ENCODE measurements at regions not wholly inside any gene's neighbourhood (a gene's known extent, or its start where the extent isn't known, plus 50 kb on each side); places are given as distances from the start of the nearest gene placed in this dataset.
"Not testable (repeated sequence)": the region's sequence is repeated elsewhere in the genome, so short reads cannot be mapped to it uniquely, and the experiment has no call there.

- DNase-seq: no peak
Measured at GRCh38 chr9:115756736-115757135, 396.9 kb upstream of the PAPPA start.

DNA sequence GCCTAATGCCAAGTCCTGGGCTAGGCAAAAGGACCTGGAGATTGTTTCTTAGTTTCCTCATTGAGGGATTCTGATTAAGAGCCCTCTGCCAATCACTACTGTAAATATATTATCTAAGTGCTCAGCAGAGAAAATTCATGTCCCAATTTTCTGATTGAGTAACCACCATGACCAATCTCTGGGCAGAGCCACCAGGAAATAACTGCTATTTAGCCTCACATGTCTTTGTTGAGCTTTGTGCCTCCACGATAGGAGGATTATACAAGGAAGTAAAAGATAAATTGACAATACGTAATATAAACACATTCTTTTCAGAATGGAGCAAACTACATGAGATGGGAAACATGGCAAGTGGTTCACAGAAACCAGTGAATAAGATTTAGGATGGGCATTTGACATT is 396.1 kb upstream of the PAPPA start:
- DNase-seq: no peak

- DNase-seq: no peak
Measured at GRCh38 chr9:115758441-115758840, 395.1 kb upstream of the PAPPA start.

- no peak for DNase-seq
Measured at GRCh38 chr9:115759426-115759825, 394.2 kb upstream of the PAPPA start.

GRCh38 chr9:115764645-115765044 is 388.9 kb upstream of the PAPPA start:
- no peak for DNase-seq

- no peak for DNase-seq
Measured at GRCh38 chr9:115765060-115765459, 388.5 kb upstream of the PAPPA start.

DNA sequence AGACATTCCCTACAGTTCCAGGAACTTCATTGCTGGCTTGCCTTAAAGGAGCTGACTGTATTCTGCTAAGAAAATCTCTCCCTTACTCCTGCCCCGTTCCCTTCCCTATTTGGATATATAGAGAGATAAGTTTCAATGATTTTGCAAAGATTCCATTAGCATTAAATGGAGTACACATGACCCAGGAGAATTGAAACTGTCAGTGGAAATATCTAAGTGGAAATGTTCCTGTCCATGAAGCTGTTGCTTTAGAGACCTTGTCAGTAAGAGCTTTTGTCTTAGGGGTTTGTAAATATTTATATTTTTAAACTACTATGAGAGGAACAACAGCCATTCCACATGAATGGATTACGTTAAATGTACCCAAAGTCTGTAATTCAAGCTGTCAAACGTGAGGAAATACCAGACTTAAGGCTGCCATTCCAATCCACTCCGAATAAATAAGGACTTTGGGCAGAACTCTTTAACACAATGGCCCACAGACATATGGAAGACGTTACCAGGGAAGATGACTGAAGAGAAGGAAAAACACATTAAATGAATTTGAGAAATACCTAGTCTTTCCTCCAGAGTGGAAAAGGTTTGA is 387.1 kb upstream of the PAPPA start:
- no peak for DNase-seq

- no peak for DNase-seq
Measured at GRCh38 chr9:115770521-115770920, 383.1 kb upstream of the PAPPA start.

- no peak for DNase-seq
Measured at GRCh38 chr9:115775659-115776058, 377.9 kb upstream of the PAPPA start.

DNA sequence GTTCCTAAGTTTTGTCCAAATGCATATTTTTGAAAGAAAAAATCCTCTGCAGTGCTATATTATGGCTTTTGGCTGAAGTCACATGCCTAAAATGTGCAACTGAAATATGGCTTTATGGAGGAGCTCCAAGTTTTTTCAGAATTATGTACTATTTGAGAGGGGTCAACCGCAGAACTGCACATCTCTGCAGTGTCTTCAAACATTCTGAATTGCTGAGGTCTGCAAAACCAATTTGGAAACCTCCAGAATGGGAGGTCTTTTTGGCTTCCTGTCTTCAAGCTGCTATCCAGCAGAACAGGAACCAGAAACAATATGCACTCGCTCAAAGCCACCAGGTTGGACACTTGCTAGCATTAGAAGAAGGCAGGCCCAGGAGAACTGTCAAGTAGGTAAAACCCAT is 376.0 kb upstream of the PAPPA start:
- no peak for DNase-seq

DNA sequence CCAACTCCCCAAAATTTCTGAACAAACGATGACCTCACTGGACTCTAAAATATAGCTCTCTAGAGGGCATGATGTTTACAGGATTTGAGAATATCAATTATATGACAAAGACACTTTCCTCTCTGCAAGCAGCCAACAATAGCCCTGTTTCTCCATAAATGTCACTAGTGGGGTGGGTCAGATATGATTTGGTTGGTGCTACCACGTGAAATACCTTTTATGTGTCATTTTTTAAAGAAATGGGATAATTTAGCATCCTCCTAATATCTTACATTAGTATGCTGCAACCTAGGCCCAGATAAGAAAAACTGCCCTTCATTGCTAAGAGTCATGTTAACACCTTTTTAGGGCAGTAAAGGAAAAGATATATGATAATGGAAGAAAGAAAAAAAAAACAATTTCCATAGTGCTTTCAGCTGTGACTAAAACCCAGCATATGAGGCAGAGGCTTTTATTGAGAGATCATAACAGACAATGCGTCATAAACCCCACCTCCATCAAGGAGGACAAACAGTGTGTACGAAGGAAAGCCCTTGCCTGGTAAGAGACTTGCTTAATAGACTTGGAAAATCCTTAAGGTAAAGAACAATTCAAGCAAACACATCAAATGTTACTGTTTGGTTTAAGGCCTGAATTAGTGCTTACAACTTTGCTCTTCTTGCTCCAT is 372.4 kb upstream of the PAPPA start:
- no peak for DNase-seq

DNA sequence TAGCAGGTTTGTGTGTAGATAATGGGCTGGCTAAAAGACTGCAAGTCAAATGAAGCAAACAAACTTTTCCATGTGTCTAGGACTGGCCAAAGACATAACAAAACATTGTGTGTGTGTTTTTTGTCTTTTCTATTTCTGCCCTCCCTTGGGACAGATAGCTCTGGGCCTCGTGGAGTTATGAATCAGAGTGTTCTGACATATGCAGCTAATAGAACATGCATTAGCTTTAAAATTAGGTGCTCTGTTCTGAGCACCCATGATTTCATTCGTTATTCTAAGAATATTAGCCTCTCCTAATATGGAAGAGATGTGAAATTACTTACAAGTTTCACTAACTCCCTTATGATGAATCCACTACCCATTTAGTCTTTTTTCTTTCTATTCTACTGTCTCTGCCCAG is 367.3 kb upstream of the PAPPA start:
- no peak for DNase-seq

DNA sequence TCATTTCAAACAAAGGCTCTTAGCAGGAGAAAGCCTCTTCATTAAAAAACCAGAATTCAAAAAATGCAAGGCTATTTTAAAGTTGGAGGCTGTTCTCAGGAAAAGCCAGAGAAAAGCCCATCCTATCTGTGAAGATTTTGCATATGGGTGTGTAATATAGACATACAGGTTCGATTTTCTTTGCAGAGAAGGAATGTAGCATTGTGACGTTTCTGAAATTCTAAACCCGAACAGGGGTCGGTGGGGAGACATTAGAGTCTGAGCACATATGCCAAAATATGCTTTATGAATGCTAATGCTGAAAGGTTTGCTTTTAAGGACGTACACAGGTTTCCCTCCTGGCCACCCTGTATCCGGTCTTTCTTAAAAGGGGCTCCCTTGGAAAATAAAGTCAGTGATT is 363.1 kb upstream of the PAPPA start:
- DNase-seq: no peak

GRCh38 chr9:115794921-115795475 is 358.6 kb upstream of the PAPPA start:
- no peak for DNase-seq

DNA sequence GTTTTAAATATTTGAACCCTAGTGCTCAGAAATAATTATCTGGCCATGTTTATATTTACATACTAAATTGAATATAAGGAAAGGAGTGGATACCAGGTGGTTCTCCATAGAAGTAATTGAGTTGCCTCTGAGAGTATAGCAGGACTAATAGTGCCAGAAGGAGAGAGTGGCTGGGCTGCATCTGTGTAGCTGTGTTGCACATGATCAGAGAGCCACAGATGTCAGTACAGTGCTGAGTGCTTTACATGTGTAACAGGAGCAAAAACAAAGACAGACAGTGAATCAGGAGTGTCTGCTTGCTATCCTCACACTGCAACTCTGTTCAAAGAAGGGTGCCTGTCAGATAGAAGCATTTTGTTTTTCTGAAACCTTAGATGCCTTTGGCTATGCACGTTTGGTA is 353.9 kb upstream of the PAPPA start:
- no peak for DNase-seq

DNA sequence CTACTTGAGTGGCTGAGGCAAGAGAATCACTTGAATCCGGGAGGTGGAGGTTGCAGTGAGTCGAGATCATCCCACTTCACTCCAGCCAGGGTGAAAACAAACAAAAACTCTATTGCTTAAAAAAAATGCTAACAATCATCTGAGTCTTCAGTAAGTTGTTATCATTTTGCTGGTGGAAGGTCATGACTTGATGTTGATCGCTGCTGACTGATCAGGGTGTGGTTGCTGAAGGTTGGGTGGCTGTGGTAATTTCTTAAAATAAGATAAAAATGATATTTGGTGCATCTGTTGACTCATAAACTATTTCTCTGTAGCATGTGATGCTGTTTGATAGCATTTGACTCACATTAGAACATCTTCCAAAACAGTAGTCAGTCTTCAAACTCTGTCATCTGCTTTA is 349.4 kb upstream of the PAPPA start:
- DNase-seq: no peak

DNA sequence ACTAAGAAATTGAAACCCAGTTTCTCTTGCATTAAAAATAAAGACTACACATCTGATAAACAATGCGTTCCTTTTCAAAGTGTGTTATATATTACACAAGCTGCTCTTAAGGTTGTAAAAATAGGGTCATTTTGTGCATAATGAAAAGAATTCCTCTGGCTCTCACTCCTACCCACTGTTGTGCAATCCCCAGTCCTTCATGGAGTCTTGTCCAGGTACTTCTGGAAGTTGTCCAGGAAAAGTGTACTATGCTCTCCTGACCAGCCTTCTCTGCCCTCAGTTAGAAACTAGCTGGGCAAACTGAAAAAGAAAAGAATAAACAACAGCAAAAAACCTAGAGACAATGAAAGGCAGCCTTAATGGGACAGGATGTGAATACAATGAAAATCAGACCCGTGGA is 345.5 kb upstream of the PAPPA start:
- DNase-seq: no peak

- DNase-seq: no peak
Measured at GRCh38 chr9:115808695-115809094, 344.9 kb upstream of the PAPPA start.

DNA sequence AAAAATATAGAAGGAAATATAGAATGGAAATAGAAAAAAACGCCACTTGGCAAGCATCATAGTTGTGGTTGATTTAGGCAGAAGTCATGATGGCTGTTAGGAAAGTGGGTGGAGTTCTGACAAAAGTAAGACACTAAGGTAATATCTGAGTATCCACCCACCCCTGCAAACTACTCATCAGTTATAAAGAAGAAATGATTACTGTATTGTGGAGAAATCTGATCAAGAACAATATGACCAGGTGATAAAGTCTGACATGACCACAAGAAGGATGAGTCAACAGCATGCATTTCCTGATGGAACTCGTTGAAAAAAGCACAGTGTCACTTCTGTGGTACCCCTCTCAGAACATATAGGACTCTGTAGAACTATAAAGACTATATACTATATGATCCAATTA is 343.4 kb upstream of the PAPPA start:
- no peak for DNase-seq

DNA sequence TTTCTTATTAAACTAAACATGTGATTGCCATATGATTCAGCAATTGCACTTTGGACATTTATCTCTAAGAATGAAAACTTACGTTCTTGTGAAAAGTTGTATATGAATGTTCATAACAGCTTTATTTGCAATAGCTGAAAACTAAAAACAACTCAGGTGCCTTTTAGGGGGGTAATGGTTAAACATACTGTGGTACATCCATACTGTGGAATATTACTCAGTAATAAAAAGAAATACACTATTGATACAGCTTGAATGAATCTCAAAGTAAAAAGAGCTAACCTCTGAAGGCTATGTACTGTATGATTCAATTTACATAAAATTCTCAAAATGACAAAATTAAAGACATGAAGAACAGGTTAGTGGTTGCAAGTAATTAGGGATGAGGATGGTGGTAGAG is 339.5 kb upstream of the PAPPA start:
- no peak for DNase-seq

- DNase-seq: no peak
Measured at GRCh38 chr9:115815786-115816185, 337.8 kb upstream of the PAPPA start.

- not testable (repeated sequence) for DNase-seq
Measured at GRCh38 chr9:115818651-115819050, 334.9 kb upstream of the PAPPA start.

DNA sequence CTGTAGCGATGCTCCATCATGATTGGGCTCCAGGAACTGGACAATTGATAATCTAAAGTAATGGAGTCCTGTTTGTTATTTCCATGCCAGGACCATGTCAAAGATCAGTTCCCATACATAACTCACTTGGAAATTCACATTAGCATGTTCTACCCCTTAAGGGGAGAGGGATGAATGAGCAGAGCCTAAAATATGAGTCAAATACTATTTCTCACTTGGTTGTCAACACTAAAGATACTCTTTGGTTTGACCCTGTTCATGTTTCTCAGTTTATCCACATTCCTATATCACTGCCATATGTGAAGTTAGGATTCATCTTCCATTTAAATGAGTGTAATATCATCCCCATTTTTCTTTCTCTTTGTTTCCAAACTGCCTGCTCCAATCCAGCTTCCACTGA is 321.6 kb upstream of the PAPPA start:
- DNase-seq: no peak

GRCh38 chr9:115837618-115838017 is 316.0 kb upstream of the PAPPA start:
- no peak for DNase-seq

DNA sequence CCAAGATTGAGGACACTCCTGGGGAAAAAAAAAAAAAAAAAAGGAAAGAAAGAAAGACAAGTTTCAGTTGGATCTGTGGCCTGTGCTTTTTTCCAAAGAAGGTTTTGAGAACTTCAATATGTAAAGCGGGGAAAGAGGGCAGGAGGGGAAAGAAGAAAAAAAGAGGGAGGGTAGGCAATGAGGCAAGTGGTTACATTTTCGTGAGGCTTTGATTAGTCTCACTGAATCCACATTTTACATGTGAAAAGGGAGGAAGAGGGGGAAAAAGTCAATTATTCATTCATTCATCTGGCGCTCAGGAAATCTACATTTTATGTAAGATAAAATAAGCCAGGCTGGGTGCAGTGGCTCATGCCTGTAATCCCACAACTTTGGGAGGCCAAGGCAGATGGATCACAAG is 315.2 kb upstream of the PAPPA start:
- no peak for DNase-seq
